ENCODE measurements at regions not wholly inside any gene's neighbourhood (a gene's known extent, or its start where the extent isn't known, plus 50 kb on each side); places are given as distances from the start of the nearest gene placed in this dataset.

- Histone ChIP-seq H3K4me2 (ENCODE audit: low read depth, low read length) (no peak overlapping the region), H3F3A (ENCODE audit: insufficient read depth, low read length) (no peaks in the 10 kb centered on the region), H3K4me1 (ENCODE audit: low read length) (no peaks in the 10 kb centered on the region), H4K20me1 (ENCODE audit: insufficient read depth, low read length) (no peaks in the 10 kb centered on the region), H3K36me3 (replicated peaks; ENCODE audit: insufficient read depth, low read length) (no peaks in the 10 kb centered on the region), H3K79me2 (ENCODE audit: low read length) (no peaks in the 10 kb centered on the region), H3K27me3 (replicated peaks; ENCODE audit: insufficient read depth, low read length) (no peaks in the 10 kb centered on the region), H3K9me2 (replicated peaks; ENCODE audit: insufficient read depth, low read length) (no peaks in the 10 kb centered on the region), H3K27ac (ENCODE audit: low read length) (no peak overlapping the region), H3K4me3 (ENCODE audit: low read length) (no peak overlapping the region), H3K9me3 (replicated peaks; ENCODE audit: insufficient read depth, low read length) (no peaks in the 10 kb centered on the region), H3K9ac (ENCODE audit: low read length) (no peak overlapping the region), H2AFZ (ENCODE audit: low read length) (no peak overlapping the region)
- TF ChIP-seq EZH2phosphoT487 (IDR thresholded peaks at IDR 0.05; ENCODE audit: low read length), result no peak
- no peak for TF ChIP-seq EZH2 (optimal IDR thresholded peaks at IDR 0.05; ENCODE audit: low read depth, low read length)
- TF ChIP-seq CTCF (IDR thresholded peaks at IDR 0.05; ENCODE audit: low read length), result no peak
- DNase-seq, result no peak
These were observed 648.3 kb upstream of the CFAP20DC start for GRCh38 chr3:59698091-59698490.

GRCh38 chr3:59696783-59697182 is 647.0 kb upstream of the CFAP20DC start:
- no peaks in the 10 kb centered on the region for H3K4me1 ChIP-seq (ENCODE audit: low read length)
- H3K9ac ChIP-seq (ENCODE audit: low read length), result no peak overlapping the region
- no peak overlapping the region for H3K4me2 ChIP-seq (ENCODE audit: low read depth, low read length)
- no peaks in the 10 kb centered on the region for H3K79me2 ChIP-seq (ENCODE audit: low read length)
- H3K27ac ChIP-seq (ENCODE audit: low read length), result no peak overlapping the region
- H3K9me2 ChIP-seq (replicated peaks; ENCODE audit: insufficient read depth, low read length), result no peaks in the 10 kb centered on the region
- no peak for DNase-seq
- no peaks in the 10 kb centered on the region for H3F3A ChIP-seq (ENCODE audit: insufficient read depth, low read length)
- no peak overlapping the region for H3K4me3 ChIP-seq (ENCODE audit: low read length)
- H3K9me3 ChIP-seq (replicated peaks; ENCODE audit: insufficient read depth, low read length), result no peaks in the 10 kb centered on the region
- no peaks in the 10 kb centered on the region for H3K27me3 ChIP-seq (replicated peaks; ENCODE audit: insufficient read depth, low read length)
- no peak for TF ChIP-seq EZH2 (optimal IDR thresholded peaks at IDR 0.05; ENCODE audit: low read depth, low read length)
- TF ChIP-seq CTCF (IDR thresholded peaks at IDR 0.05; ENCODE audit: low read length), result no peak
- no peak for TF ChIP-seq EZH2phosphoT487 (IDR thresholded peaks at IDR 0.05; ENCODE audit: low read length)
- no peak overlapping the region for H2AFZ ChIP-seq (ENCODE audit: low read length)
- H4K20me1 ChIP-seq (ENCODE audit: insufficient read depth, low read length), result no peaks in the 10 kb centered on the region
- H3K36me3 ChIP-seq (replicated peaks; ENCODE audit: insufficient read depth, low read length), result no peaks in the 10 kb centered on the region

GRCh38 chr3:59695860-59696259 is 646.0 kb upstream of the CFAP20DC start:
- no peaks in the 10 kb centered on the region for H4K20me1 ChIP-seq (ENCODE audit: insufficient read depth, low read length)
- H3K27me3 ChIP-seq (replicated peaks; ENCODE audit: insufficient read depth, low read length), result no peaks in the 10 kb centered on the region
- H3K36me3 ChIP-seq (replicated peaks; ENCODE audit: insufficient read depth, low read length), result no peaks in the 10 kb centered on the region
- DNase-seq, result no peak
- no peaks in the 10 kb centered on the region for H3K4me1 ChIP-seq (ENCODE audit: low read length)
- no peak overlapping the region for H3K4me3 ChIP-seq (ENCODE audit: low read length)
- H3K79me2 ChIP-seq (ENCODE audit: low read length), result no peaks in the 10 kb centered on the region
- no peak overlapping the region for H3K4me2 ChIP-seq (ENCODE audit: low read depth, low read length)
- TF ChIP-seq EZH2phosphoT487 (IDR thresholded peaks at IDR 0.05; ENCODE audit: low read length), result no peak
- TF ChIP-seq EZH2 (optimal IDR thresholded peaks at IDR 0.05; ENCODE audit: low read depth, low read length), result no peak
- TF ChIP-seq CTCF (IDR thresholded peaks at IDR 0.05; ENCODE audit: low read length), result no peak
- H3K9me3 ChIP-seq (replicated peaks; ENCODE audit: insufficient read depth, low read length), result no peaks in the 10 kb centered on the region
- H2AFZ ChIP-seq (ENCODE audit: low read length), result no peak overlapping the region
- no peak overlapping the region for H3K9ac ChIP-seq (ENCODE audit: low read length)
- H3K27ac ChIP-seq (ENCODE audit: low read length), result no peak overlapping the region
- H3F3A ChIP-seq (ENCODE audit: insufficient read depth, low read length), result no peaks in the 10 kb centered on the region
- no peaks in the 10 kb centered on the region for H3K9me2 ChIP-seq (replicated peaks; ENCODE audit: insufficient read depth, low read length)

All from MM.1S (cell line).